Vagina (tissue), 2 donors: ENCODE measurements at regions not wholly inside any gene's neighbourhood (a gene's known extent, or its start where the extent isn't known, plus 50 kb on each side); places are given as distances from the start of the nearest gene placed in this dataset.

Experiments used
- DNase-seq, 2 donors: peaks; one replicate each; pipeline ENCODE4 v3.0.0-alpha.2; 2017; ENCODE audit errors: extremely low spot score in 2 of 2
- H3K27ac ChIP-seq: fragments of 200-600 bp; sonication (generic); one replicate; pipeline ENCODE4 v1.5.1; 2019
- H3K27me3 ChIP-seq: fragments of 200-600 bp; sonication (generic); one replicate; pipeline ENCODE4 v1.5.1; 2019
- H3K36me3 ChIP-seq, 2 donors: fragments of 200-600 bp; sonication (generic); one replicate each; pipeline ENCODE4 v1.5.1; 2017 to 2019
- H3K4me1 ChIP-seq: fragments of 200-600 bp; sonication (generic); one replicate; pipeline ENCODE4 v1.5.1; 2019
- H3K4me3 ChIP-seq, 2 donors: fragments of 200-600 bp; sonication (generic); 1 replicate in 1 of 2; 2 replicates in 1 of 2; pipeline ENCODE4 v1.5.1; 2016 to 2019
- H3K9me3 ChIP-seq: fragments of 200-600 bp; sonication (generic); one replicate; pipeline ENCODE4 v1.5.1; 2019
- POLR2A ChIP-seq, 2 donors: fragments of 450-650 bp; IDR thresholded peaks; one replicate each; pipeline ENCODE4 v1.6.1; 2017; ENCODE audit warnings: antibody characterized with exemption in 2 of 2, mild to moderate bottlenecking in 2 of 2, moderate library complexity in 2 of 2
- POLR2AphosphoS5 ChIP-seq, 2 donors: sonication (generic); formaldehyde crosslinking; IDR thresholded peaks; one replicate each; pipeline ENCODE4 v1.9.0; 2017; ENCODE audit warnings: antibody characterized with exemption in 2 of 2, mild to moderate bottlenecking in 2 of 2, low read depth in 1 of 2; ENCODE audit not compliant: insufficient read depth in 1 of 2
- intact Hi-C: fragments of 100-400 bp; cut with DNase I; formaldehyde crosslinking; loops from one replicate; pipeline ENCODE4 v1.15.1; 2023
- TF ChIP-seq, protein P1 (sequence below), 3 experiments: fragments of 450-650 bp in 2 of 3; fragments of 200-600 bp in 1 of 3; sonication (generic) in 1 of 3; IDR thresholded peaks; one replicate each; pipeline ENCODE4 v1.5.1; 2017 to 2019; ENCODE audit warnings: antibody characterized with exemption in 3 of 3, mild to moderate bottlenecking in 2 of 3, moderate library complexity in 2 of 3

GRCh38 chr7:156480671-156481070 lies 159.9 kb upstream of the RNF32 start:
- TF ChIP-seq, protein P1, sequence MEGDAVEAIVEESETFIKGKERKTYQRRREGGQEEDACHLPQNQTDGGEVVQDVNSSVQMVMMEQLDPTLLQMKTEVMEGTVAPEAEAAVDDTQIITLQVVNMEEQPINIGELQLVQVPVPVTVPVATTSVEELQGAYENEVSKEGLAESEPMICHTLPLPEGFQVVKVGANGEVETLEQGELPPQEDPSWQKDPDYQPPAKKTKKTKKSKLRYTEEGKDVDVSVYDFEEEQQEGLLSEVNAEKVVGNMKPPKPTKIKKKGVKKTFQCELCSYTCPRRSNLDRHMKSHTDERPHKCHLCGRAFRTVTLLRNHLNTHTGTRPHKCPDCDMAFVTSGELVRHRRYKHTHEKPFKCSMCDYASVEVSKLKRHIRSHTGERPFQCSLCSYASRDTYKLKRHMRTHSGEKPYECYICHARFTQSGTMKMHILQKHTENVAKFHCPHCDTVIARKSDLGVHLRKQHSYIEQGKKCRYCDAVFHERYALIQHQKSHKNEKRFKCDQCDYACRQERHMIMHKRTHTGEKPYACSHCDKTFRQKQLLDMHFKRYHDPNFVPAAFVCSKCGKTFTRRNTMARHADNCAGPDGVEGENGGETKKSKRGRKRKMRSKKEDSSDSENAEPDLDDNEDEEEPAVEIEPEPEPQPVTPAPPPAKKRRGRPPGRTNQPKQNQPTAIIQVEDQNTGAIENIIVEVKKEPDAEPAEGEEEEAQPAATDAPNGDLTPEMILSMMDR (IDR thresholded peaks at IDR 0.05): no peak
- TF ChIP-seq POLR2AphosphoS5 (IDR thresholded peaks at IDR 0.05; ENCODE audit: insufficient read depth in 1 of 2, low read depth in 1 of 2): no peak
- TF ChIP-seq POLR2A (IDR thresholded peaks at IDR 0.05): no peak
- Histone ChIP-seq H3K27me3 (no peaks in the 10 kb centered on the region), H3K27ac (no peak overlapping the region), H3K4me1 (no peaks in the 10 kb centered on the region), H3K4me3 (no peak overlapping the region), H3K9me3 (no peaks in the 10 kb centered on the region), H3K36me3 (no peaks in the 10 kb centered on the region)
- no peak for DNase-seq
- intact Hi-C loops: no loop called here

GRCh38 chr7:156479596-156479995 lies 161.0 kb upstream of the RNF32 start:
- no peak for DNase-seq

GRCh38 chr7:156478486-156478885 lies 162.1 kb upstream of the RNF32 start:
- no peaks in the 10 kb centered on the region for H3K9me3 ChIP-seq
- no peak overlapping the region for H3K4me3 ChIP-seq
- H3K4me1 ChIP-seq: no peaks in the 10 kb centered on the region
- H3K36me3 ChIP-seq: no peaks in the 10 kb centered on the region
- no peak overlapping the region for H3K27ac ChIP-seq
- intact Hi-C loops: no loop called here
- H3K27me3 ChIP-seq: no peaks in the 10 kb centered on the region
- TF ChIP-seq, protein P1 (IDR thresholded peaks at IDR 0.05): no peak
- no peak for DNase-seq

More at GRCh38 chr7:156479596-156479995, 161.0 kb upstream of the RNF32 start:
- intact Hi-C loops: no loop called here
- Histone ChIP-seq H3K27me3 (no peaks in the 10 kb centered on the region), H3K4me1 (no peaks in the 10 kb centered on the region), H3K36me3 (no peaks in the 10 kb centered on the region), H3K27ac (no peak overlapping the region), H3K4me3 (no peak overlapping the region), H3K9me3 (no peaks in the 10 kb centered on the region)
- TF ChIP-seq, protein P1 (IDR thresholded peaks at IDR 0.05): no peak
- TF ChIP-seq POLR2AphosphoS5 (IDR thresholded peaks at IDR 0.05; ENCODE audit: insufficient read depth in 1 of 2, low read depth in 1 of 2) (no peak), POLR2A (IDR thresholded peaks at IDR 0.05) (no peak)

- H3K4me3 ChIP-seq: no peak overlapping the region
- intact Hi-C loops: no loop called here
- no peaks in the 10 kb centered on the region for H3K27me3 ChIP-seq
- no peak for DNase-seq
- H3K27ac ChIP-seq: no peak overlapping the region
- H3K9me3 ChIP-seq: no peaks in the 10 kb centered on the region
- H3K36me3 ChIP-seq: no peaks in the 10 kb centered on the region
- H3K4me1 ChIP-seq: no peaks in the 10 kb centered on the region
- TF ChIP-seq, protein P1 (IDR thresholded peaks at IDR 0.05): no peak
- TF ChIP-seq POLR2A (IDR thresholded peaks at IDR 0.05): no peak
- TF ChIP-seq POLR2AphosphoS5 (IDR thresholded peaks at IDR 0.05; ENCODE audit: insufficient read depth in 1 of 2, low read depth in 1 of 2): no peak
Measured at GRCh38 chr7:156475666-156476065, 164.9 kb upstream of the RNF32 start.

GRCh38 chr7:156475179-156475578 lies 165.4 kb upstream of the RNF32 start:
- Histone ChIP-seq H3K4me1 (no peaks in the 10 kb centered on the region), H3K27ac (no peak overlapping the region), H3K27me3 (no peaks in the 10 kb centered on the region), H3K9me3 (no peaks in the 10 kb centered on the region), H3K4me3 (no peak overlapping the region), H3K36me3 (no peaks in the 10 kb centered on the region)
- TF ChIP-seq, protein P1 (IDR thresholded peaks at IDR 0.05): no peak
- no peak for TF ChIP-seq POLR2AphosphoS5 (IDR thresholded peaks at IDR 0.05; ENCODE audit: insufficient read depth in 1 of 2, low read depth in 1 of 2)
- no peak for TF ChIP-seq POLR2A (IDR thresholded peaks at IDR 0.05)
- DNase-seq: no peak
- intact Hi-C loops: no loop called here
